HepG2 (cell line): ENCODE measurements at regions not wholly inside any gene's neighbourhood (a gene's known extent, or its start where the extent isn't known, plus 50 kb on each side); places are given as distances from the start of the nearest gene placed in this dataset.

Experiments used
- ATAC-seq: fragments of 200-7000 bp; cut with Tn5 transposase; 3 replicates; pipeline ENCODE4 v1.9.1; 2020; ENCODE audit warnings: mild to moderate bottlenecking, moderate library complexity
- BruUV-seq: library from RNA; stranded (reverse); fragments of 400-500 nt; replicated peaks from 2 replicates; lab custom pipeline; 2021; lab: Mats Ljungman, UMichigan
- CTCF ChIA-PET: fragments of 300-600 bp; formaldehyde crosslinking; extraction: SDS; loops from one replicate; lab custom pipeline; 2021; ENCODE audit warnings: low total read pairs, inconsistent platforms, low intra/inter-chr PET ratio; lab: Yijun Ruan, JAX
- POLR2A ChIA-PET: fragments of 350-600 bp; sonication (Branson Sonifier 250); formaldehyde crosslinking; loops from one replicate; lab custom pipeline; 2020; ENCODE audit warnings: antibody characterized with exemption, inconsistent platforms; lab: Yijun Ruan, JAX
- DNase-seq: peaks from one replicate; pipeline ENCODE4 v3.0.0-alpha.2; 2015; ENCODE audit warnings: low spot score
- FAIRE-seq: peaks from 3 replicates; lab custom pipeline; 2011; peaks lifted over from hg19 to GRCh38; lab: Jason Lieb, UNC
- H2AFZ ChIP-seq: one replicate; pipeline ENCODE4 v1.6.1; 2011; ENCODE audit warnings: low read length, inconsistent platforms
- H3K27ac ChIP-seq: fragments of 300-600 bp; 3 replicates; pipeline ENCODE4 v1.8.0; 2011; ENCODE audit warnings: mixed run types, mild to moderate bottlenecking, mixed read lengths, low read length, inconsistent platforms; ENCODE audit not compliant: insufficient read depth; ENCODE audit errors: extremely low read length
- H3K27me3 ChIP-seq, 2 experiments: fragments of 200-600 bp in 1 of 2; 2 replicates in 1 of 2; 3 replicates in 1 of 2; pipeline versions ENCODE4 v1.6.0 to v1.8.0; 2011; ENCODE audit warnings: low read length in 2 of 2, mild to moderate bottlenecking in 2 of 2, moderate library complexity in 2 of 2, inconsistent platforms in 1 of 2; ENCODE audit not compliant: insufficient read depth in 2 of 2, control insufficient read depth in 1 of 2
- H3K36me3 ChIP-seq, 2 experiments: fragments of 200-600 bp in 1 of 2; replicated peaks in 1 of 2; 2 replicates in 1 of 2; 3 replicates in 1 of 2; pipeline versions ENCODE4 v1.5.1 to v1.8.0; 2011; ENCODE audit warnings: low read length in 2 of 2, inconsistent platforms in 1 of 2; ENCODE audit not compliant: insufficient read depth in 2 of 2, control insufficient read depth in 1 of 2
- H3K4me1 ChIP-seq: 2 replicates; pipeline ENCODE4 v1.5.1; 2012; ENCODE audit warnings: low read length, inconsistent platforms; ENCODE audit not compliant: insufficient read depth
- H3K4me2 ChIP-seq: 2 replicates; pipeline ENCODE4 v1.6.0; 2011; ENCODE audit warnings: low read depth, low read length, inconsistent platforms
- H3K4me3 ChIP-seq, 3 experiments: fragments of 200-600 bp in 1 of 3; sonication (generic), shearing (Covaris generic) in 1 of 3; replicated peaks in 1 of 3; 2 replicates each; pipeline ENCODE4 v1.5.1; 2011 to 2016; ENCODE audit warnings: low read length in 3 of 3, inconsistent platforms in 2 of 3, low read depth in 2 of 3, mild to moderate bottlenecking in 2 of 3, control low read depth in 1 of 3, mixed read lengths in 1 of 3; ENCODE audit not compliant: insufficient read depth in 1 of 3
- H3K79me2 ChIP-seq: one replicate; pipeline ENCODE4 v1.6.1; 2011; ENCODE audit warnings: low read length, inconsistent platforms; ENCODE audit not compliant: insufficient read depth
- H3K9ac ChIP-seq: 2 replicates; pipeline ENCODE4 v1.6.0; 2011; ENCODE audit warnings: mild to moderate bottlenecking, low read depth, low read length, inconsistent platforms; ENCODE audit not compliant: insufficient read depth
- H3K9me3 ChIP-seq: 2 replicates; pipeline ENCODE4 v1.5.1; 2012; ENCODE audit warnings: mild to moderate bottlenecking, low read length
- H4K20me1 ChIP-seq: 2 replicates; pipeline ENCODE4 v1.6.0; 2011; ENCODE audit warnings: inconsistent platforms, mild to moderate bottlenecking, low read length, moderate library complexity; ENCODE audit not compliant: insufficient read depth
- RELA ChIP-seq: sonication (generic); formaldehyde crosslinking; IDR thresholded peaks from 2 replicates; pipeline ENCODE4 v1.4.0; 2020; ENCODE audit warnings: missing genetic modification reagents
- SALL1 ChIP-seq: sonication (generic); formaldehyde crosslinking; IDR thresholded peaks from 2 replicates; pipeline ENCODE4 v1.8.0; 2022; ENCODE audit warnings: mild to moderate bottlenecking, missing genetic modification reagents
- ZBTB8A ChIP-seq: sonication (generic); formaldehyde crosslinking; IDR thresholded peaks from 2 replicates; pipeline ENCODE4 v1.4.0; 2020; ENCODE audit warnings: mild to moderate bottlenecking, low read depth, missing genetic modification reagents, borderline replicate concordance
- ZNF234 ChIP-seq: sonication (generic); formaldehyde crosslinking; conservative IDR thresholded peaks from 2 replicates; pipeline ENCODE4 v1.5.1; 2020; ENCODE audit warnings: mild to moderate bottlenecking, missing genetic modification reagents
- ZNF543 ChIP-seq: sonication (generic); formaldehyde crosslinking; IDR thresholded peaks from 2 replicates; pipeline ENCODE4 v1.4.0; 2020; ENCODE audit warnings: mild to moderate bottlenecking, missing genetic modification reagents
- ZNF570 ChIP-seq: sonication (generic); formaldehyde crosslinking; IDR thresholded peaks from 2 replicates; pipeline ENCODE4 v1.4.0; 2020; ENCODE audit warnings: mild to moderate bottlenecking, missing genetic modification reagents, borderline replicate concordance
- ZNF616 ChIP-seq: sonication (generic); formaldehyde crosslinking; IDR thresholded peaks from 2 replicates; pipeline ENCODE4 v1.5.0; 2020; ENCODE audit warnings: low read depth, mild to moderate bottlenecking, missing genetic modification reagents
- WGBS: methylation state at CpG from one replicate; pipeline ENCODE4 v1.1.6; 2017; ENCODE audit warnings: low lambda C conversion rate; 5-methylcytosine and 5-hydroxymethylcytosine counted together
- in situ Hi-C: cut with HindIII; loops from 2 replicates; pipeline ENCODE4 v1.10.0; 2017; ENCODE audit warnings: low pct_unique_long_range_greater_than_20kb; ENCODE audit not compliant: extremely low pct_ligation_motif_present
- intact Hi-C: fragments of 100-400 bp; cut with micrococcal nuclease; formaldehyde crosslinking; loops from one replicate; pipeline ENCODE4 v1.10.0; 2022; ENCODE audit not compliant: unreplicated experiment
- TF ChIP-seq, protein P1 (sequence below): sonication (generic); formaldehyde crosslinking; IDR thresholded peaks from 2 replicates; pipeline ENCODE4 v1.4.0; 2020; ENCODE audit warnings: missing genetic modification reagents
- TF ChIP-seq, protein P2 (sequence below): fragments of 450-650 bp; IDR thresholded peaks from 2 replicates; pipeline ENCODE4 v1.6.1; 2017; ENCODE audit warnings: mild to moderate bottlenecking

DNA sequence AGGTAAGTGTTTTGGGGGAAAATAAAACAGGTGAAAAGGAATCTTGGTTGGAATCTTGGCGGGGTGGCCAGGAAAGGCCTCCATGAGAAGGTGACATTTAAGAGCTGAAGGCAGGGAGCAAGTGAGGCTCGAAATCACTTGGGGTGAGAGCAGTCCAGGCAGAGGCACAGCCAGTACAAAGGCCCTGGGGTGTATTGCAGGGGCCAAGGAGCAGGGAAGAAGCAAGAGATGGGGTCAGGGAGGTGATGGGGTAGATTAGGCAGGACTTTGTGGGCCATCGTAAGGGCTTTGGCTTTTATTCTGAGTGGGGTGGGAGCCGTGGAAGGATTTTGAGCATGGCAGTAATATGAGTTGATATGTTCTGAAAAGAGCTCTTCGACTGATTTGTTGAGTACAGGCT lies 551.1 kb downstream of the MN1 start:
- TF ChIP-seq ZNF570 (no peak), ZNF616 (CRISPR knock-in tag) (no peak), RELA (CRISPR knock-in tag) (no peak), SALL1 (CRISPR knock-in tag) (no peak), ZNF543 (CRISPR knock-in tag) (no peak), ZNF234 (CRISPR knock-in tag) (no peak), ZBTB8A (CRISPR knock-in tag) (no peak)
- TF ChIP-seq, protein P1, sequence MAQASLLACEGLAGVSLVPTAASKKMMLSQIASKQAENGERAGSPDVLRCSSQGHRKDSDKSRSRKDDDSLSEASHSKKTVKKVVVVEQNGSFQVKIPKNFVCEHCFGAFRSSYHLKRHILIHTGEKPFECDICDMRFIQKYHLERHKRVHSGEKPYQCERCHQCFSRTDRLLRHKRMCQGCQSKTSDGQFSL (CRISPR knock-in tag) = no peak
- TF ChIP-seq, protein P2, sequence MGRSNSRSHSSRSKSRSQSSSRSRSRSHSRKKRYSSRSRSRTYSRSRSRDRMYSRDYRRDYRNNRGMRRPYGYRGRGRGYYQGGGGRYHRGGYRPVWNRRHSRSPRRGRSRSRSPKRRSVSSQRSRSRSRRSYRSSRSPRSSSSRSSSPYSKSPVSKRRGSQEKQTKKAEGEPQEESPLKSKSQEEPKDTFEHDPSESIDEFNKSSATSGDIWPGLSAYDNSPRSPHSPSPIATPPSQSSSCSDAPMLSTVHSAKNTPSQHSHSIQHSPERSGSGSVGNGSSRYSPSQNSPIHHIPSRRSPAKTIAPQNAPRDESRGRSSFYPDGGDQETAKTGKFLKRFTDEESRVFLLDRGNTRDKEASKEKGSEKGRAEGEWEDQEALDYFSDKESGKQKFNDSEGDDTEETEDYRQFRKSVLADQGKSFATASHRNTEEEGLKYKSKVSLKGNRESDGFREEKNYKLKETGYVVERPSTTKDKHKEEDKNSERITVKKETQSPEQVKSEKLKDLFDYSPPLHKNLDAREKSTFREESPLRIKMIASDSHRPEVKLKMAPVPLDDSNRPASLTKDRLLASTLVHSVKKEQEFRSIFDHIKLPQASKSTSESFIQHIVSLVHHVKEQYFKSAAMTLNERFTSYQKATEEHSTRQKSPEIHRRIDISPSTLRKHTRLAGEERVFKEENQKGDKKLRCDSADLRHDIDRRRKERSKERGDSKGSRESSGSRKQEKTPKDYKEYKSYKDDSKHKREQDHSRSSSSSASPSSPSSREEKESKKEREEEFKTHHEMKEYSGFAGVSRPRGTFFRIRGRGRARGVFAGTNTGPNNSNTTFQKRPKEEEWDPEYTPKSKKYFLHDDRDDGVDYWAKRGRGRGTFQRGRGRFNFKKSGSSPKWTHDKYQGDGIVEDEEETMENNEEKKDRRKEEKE = no peak
- FAIRE-seq = no peak
- no peaks in the 10 kb centered on the region for H3K4me1 ChIP-seq
- CTCF ChIA-PET = no interaction called here
- in situ Hi-C loops = no loop called here
- no peaks in the 10 kb centered on the region for H3K27me3 ChIP-seq
- no peak overlapping the region for H3K4me3 ChIP-seq
- no peak overlapping the region for H3K4me2 ChIP-seq
- H3K9ac ChIP-seq = no peak overlapping the region
- peaks cover 2% of the 10 kb centered on the region; the same call in 1 of the 2 replicates for H3K9me3 ChIP-seq
- H3K79me2 ChIP-seq = no peaks in the 10 kb centered on the region
- POLR2A ChIA-PET = no interaction called here
- no TSS peak for BruUV-seq
- no peaks in the 10 kb centered on the region for H4K20me1 ChIP-seq
- intact Hi-C loops = no loop called here
- ATAC-seq = no peak
- no peak overlapping the region for H3K27ac ChIP-seq
- DNase-seq = no peak
- H2AFZ ChIP-seq = no peak overlapping the region
- WGBS = 14% methylated on average over 5 of the region's 5 CpGs
- no peaks in the 10 kb centered on the region for H3K36me3 ChIP-seq
